ENCODE measurements at regions not wholly inside any gene's neighbourhood (a gene's known extent, or its start where the extent isn't known, plus 50 kb on each side); places are given as distances from the start of the nearest gene placed in this dataset.

DNA sequence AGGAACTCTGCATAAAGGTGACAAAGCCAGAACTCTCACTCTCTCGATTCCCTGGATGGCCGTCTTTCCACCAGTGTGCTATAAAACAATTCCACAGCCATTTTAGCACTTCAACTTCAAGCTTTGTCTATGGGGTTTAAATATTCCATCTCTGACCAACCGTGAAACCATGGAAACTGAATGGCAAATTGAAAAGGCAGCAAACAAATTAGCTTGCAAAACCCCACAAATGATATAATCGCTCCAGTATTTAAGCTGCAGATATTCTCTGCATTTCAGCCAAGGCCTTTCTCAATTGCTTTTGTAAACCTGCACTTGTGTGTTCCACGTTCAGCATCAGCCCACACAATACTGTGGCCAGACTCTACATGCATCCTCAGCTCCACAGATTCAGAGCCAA lies 131.7 kb upstream of the ISX start:
- no peak for DNase-seq

DNA sequence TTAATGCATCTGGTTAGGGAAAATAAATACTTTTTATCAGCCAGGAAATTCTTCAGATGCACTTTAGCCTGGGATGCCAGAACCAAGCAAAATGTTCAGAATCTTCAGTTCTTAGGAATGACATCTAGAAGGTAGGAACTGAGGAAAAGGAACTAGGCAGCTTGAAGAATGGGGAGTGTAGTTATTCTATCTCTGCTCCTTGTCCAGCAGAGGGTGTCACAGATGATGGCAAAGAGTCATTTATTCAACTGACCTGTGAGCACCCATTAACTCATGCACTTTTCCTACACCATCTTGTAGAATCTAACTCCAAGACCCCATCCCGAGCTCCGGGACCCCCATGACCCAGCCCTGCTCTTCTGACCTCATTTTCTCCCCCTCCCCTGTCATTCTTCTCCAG lies 122.1 kb upstream of the ISX start:
- no peak for DNase-seq

DNA sequence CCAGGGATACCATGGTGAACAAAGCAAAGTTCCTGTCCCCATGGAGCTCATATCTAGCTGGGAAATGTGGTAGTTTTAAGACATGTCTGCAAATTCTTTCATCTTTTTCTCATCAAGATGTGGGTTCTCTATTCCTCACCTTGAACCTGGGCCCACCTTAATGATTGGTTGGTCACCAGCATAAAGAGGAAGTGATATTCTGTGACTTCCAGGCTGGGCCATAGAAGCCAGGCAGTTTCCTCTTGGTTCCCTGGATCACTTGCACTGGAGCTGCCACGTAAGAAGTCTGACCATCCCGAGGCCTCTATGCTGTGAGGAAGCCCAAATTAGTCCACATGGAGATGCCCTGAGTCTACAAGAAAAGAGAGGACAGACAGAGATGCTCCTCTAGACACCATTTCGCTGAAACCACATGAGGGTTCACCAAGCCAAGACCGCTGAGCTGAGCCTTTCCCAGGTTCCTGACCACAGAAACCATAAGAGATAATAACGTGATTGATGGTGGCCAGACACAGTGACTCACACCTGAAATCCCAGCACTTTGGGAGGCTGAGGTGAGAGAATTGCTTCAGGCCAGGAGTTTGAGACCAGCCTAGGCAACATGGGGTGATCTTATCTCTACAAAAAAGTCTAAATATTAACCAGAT lies 119.5 kb upstream of the ISX start:
- no peak for DNase-seq

DNA sequence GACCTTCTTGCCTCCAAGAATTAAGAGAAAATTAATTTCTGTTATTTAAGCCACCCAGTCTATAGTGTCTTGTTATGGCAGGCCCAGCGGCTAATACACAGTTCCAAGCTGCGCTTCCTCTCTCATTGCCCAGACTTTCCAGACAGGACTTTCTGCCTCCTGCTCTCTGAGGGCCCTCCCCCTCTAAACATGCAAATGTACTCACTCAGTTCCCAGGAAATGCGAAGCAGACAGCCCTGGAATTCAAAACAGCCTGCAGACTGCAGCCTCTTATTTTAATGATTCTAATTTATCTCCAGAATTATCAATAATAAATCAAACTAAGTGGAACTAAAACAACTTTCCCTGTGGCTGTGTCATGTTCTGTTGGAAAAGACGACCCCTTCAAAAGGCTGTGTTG lies 115.5 kb upstream of the ISX start:
- DNase-seq: no peak

DNA sequence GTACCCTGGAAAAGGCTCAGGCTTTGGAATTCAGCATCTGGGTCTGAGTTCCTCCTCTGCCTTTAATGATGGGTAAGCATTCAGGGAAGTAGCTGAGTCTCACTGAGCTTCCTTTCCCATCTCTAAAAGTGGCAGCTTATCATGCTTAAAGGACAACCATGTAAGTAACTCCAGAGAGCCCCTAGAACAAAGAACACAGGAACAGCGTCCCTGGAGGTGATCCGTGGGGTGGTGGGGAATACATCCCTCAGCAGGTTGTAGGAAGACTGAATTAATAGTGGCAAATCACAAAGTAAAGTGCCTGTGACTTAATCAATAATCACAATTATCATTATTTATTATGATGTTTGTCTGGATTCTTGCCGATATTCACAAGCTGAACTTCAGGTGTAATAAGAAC lies 114.7 kb upstream of the ISX start:
- DNase-seq: no peak

DNA sequence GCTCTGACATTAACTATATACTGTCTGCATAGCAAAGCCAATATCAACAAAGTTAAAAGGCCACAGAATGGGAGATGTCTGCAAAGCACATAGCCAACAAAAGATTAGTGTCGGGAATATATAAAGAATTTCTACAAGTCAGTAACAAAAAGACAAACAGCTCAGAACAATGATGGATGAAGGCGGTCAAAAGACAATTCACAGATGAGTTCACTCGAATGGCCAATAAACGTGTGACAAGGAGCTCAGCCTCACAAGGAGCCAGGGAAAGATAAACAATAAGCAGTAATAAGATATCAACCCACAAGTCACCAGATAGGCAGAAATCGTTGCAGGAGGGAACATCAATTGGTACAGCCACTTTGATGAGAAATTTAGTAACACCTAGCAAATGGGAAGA lies 106.0 kb upstream of the ISX start:
- no peak for DNase-seq

DNA sequence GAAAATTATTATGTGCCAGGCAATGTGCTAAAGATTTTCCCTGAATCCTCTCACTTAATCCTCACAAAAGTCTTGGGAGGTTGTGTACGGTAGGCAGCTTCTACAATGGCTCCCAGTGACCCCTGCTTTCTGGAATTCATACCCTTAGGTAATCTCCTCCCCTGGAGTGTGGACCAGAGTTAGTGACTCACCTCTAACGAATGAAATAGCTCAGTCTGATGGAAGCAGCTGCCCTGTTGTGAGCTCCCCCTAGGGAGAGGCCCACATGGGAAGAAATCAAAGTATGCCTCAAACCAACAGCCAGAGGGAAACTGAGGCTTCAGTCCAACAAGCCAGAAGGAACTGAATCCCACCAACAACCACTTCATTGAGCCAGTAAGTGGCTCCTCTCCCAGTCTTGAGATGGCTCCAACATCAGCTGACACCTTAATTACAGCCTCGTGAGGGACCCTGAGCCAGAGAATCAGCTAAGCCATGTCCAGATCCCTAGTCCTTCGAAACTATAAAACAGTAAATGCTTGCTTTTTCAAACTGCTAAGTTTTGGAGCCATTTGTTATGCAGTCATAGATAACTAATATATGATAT lies 98.9 kb upstream of the ISX start:
- DNase-seq: no peak

DNA sequence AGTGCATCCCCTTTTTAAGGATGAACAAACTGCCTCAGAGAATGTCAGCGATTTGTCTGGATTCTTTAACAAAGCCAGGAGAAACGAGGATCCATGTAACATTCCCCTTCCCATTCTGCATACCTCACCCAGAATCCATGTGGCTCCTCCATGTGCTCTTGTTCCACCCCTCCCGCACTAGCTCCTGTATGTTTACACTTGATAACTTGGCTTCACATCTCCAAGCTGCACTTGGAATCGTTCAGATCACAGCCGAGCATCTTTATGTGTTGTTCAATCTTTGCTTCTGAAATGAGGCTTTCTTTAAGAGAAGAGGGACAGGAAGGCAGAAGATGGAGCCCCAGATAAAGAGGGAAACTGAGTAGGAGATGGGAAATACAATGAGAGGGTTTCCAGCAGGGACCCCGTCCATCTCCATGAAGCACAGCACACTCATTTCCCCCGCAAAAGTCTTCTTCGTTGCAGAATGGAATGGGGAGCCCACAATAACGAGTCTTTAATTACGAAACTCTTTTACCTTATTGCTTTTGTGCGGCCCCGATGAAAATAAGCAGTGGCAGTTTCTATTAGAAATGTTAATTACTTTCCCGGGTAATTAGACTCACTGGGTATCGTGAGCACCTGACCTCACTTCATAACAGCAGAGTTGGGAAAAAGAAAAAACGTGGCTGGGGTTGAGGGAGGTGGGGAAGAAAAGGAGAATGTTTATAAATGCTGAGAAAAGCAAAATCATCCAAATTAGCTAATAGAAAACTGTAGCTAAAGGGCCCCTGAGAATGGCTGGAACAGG lies 96.8 kb upstream of the ISX start:
- DNase-seq: no peak

DNA sequence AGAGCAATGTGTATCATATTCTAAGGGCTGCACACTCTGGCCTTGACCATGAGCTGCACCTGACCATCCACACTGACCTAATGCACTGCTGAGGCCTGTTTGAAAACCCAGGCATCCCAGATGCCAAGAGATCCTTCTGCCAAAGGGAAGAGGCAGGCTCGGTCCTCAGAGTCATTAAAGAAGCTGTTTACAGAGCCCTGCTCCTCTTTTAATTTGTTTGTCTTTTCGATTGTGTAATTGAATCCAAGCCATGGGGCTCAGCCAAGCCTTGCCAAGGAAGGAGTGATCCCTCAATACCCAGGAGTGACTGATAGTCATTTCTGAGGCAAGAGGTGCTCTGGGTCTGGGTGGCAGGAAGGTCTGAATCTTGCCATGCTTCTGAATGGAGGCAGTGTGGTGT lies 94.5 kb upstream of the ISX start:
- DNase-seq: no peak

DNA sequence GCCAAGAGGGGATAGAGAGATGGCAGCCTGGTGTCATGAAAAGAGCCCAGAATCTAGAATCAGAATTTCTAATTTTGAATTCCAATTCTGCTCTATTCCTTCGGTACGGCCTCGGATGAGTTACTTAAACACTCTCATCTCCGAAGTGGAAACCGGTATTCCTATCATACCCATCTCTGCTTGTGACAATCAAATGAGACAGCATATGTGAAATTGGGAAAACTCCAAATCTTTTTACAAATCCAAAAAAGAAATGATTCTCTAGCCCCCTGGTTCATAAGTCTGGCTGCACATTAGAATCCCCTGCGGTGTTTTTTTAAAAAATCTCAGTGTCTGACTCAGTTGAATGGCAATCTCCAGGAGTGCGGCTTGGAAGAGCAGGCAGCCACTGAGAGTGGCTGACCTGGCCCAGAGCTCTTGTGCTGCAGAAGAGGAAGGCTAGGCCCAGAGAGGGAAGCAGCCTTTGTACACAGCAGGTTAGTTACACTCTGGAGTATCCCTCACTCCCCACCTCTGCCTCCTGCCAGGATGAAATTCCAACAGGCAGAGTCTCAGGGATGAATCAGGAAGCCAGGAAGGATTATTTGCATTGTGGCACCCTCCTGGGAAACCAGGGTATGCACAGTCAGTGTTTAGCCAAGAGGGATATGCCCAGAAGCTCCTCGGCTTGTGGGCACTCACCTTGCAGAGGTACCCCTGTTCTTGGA lies 93.6 kb upstream of the ISX start:
- no peak for DNase-seq

DNA sequence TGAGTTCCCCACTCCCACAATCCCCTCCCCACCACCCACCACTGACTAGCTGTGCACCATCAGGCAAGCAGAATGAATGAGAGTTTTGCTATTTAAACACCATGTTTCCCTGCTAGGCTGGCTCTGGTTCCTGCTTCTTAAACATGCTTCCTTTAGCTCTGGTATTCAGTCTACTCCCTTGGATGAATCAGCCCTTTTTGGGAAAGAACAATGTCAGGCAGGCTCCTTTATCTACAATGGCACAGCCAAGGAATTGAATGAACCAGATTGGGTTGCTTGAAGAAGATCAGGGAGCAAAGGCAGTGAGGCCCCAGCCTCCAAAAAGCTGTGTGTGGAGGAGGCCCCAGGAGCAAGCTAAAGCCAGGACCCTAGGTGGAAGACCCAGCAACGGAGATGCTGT lies 92.9 kb upstream of the ISX start:
- no peak for DNase-seq

DNA sequence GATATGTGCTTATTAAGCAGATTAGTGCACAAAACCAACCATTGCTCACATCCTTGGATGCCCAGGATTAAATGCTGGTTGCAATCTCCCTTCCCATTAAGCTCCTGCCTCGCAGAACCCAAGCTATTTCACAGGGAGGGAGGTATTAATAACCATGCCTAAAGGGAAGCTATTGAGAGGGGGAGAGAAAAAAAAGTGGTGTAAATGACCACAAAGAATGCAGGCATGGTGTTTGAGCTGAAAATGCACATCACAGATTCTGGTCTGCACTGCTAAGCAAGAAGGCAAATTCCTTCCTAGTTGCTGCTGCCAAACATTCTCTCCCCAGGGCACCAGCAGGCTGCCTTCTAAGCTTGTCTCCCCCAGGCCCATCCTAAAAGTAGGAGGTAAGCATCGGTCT lies 92.0 kb upstream of the ISX start:
- DNase-seq: no peak

DNA sequence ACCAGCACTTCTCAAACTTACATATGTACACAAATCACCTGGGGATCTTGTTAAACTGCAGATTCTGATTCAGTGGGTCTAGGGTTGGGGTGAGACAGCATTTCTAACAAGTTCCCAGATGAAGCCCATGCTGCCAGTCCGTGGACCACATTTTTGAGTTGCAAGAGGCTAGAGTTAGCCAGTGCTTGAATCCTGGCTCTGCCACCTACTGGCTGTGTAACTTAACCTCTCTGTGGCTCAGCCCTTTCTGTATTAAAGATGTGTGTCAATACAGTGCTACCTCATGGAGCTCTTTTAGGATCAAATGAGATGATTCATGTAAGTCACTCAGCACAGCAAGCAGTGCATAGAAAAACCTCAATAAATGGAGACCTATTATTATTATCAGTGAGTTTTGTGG lies 90.2 kb upstream of the ISX start:
- no peak for DNase-seq

DNA sequence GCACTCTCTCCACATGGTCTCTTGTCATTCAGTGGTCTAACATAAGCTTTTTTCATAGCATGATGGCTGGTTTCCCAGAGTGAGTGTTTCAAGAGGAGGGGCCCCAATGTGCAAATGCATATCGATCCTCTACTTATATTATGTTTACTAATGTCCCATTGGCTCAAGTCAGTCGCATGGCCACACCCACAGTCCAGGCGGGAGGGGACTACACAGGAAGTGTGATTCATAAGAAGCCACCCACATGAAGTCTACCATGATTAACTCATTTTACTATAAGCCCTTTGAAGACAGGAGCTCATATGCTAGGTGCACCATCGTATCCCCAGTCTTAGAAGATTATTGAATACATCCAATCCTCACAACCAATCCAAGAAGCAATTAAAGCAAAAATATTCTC lies 89.5 kb upstream of the ISX start:
- DNase-seq: no peak

DNA sequence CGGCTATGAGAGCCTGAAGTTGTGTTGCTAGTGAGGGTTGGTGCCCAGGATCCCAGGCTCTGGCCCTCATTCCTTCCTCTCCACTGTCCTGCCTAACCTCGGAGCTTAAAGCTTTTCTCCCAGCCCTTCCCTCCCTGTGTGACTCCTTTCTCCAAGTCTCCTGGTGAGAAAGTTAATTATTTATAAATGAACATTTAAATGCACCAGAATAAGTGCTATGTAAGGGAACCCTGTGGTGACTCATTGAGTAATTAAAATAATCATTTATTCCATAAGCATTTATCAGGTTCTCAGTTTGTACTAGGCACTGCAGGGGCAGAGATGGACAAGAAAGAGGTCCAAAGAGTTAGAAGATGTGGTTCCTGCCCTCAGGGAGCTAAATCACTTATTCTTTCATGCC lies 89.1 kb upstream of the ISX start:
- DNase-seq: no peak

DNA sequence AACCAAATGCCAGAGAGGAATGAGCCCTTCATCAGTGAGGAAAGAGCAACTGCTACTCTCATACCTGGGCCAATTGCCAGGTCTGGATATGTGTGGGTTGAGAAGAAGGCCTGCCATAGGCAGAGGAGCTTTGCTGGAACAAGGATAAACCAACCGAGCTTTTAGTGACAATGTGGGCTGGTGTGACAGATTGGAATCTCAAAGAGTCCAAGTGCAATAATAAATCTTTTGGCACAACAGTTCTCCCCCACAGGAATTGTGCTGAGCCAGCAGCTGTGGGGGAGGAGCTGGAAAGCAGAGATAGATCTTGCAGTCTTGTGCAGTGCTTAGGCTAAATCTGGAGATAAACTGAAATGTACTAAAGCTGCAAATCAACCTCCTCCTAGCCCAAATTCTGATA lies 79.4 kb upstream of the ISX start:
- no peak for DNase-seq

DNA sequence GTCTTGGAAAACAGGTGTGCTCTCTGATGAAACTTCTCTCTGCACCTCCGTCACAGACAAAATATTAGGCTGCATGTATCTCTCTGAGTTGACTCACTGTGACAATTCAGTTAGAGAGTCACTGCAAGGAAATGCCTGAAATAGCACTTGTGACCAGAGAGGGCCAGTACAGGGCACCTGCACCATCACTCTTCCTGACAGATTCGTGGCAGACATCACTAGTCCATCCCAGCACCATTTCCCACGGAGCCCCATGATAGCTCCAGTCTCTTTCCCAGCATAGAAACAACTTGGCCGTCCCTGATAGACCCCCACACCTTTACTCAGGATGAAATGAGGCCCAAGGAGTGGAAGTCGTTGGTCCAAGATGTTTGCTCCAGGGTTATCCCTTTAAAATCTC lies 73.3 kb upstream of the ISX start:
- no peak for DNase-seq

DNA sequence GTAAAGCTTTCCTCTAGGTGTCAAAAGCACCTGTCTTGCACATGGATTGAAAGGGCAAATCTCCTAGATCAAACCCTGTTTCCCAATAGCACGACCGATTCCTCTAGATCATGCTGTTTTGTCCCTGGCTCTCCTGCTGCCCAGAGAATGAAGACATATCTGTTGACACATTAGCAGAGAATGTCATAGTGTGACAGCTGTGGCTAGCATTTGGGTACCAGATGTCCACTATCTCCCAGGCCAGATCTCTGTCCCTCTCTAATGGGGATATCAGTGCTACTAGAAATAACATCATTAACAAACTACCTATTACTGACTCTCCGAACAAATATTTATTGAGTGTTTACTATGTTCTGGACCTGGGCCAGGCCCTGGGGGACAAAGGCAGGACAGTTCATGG lies 72.4 kb upstream of the ISX start:
- no peak for DNase-seq

DNA sequence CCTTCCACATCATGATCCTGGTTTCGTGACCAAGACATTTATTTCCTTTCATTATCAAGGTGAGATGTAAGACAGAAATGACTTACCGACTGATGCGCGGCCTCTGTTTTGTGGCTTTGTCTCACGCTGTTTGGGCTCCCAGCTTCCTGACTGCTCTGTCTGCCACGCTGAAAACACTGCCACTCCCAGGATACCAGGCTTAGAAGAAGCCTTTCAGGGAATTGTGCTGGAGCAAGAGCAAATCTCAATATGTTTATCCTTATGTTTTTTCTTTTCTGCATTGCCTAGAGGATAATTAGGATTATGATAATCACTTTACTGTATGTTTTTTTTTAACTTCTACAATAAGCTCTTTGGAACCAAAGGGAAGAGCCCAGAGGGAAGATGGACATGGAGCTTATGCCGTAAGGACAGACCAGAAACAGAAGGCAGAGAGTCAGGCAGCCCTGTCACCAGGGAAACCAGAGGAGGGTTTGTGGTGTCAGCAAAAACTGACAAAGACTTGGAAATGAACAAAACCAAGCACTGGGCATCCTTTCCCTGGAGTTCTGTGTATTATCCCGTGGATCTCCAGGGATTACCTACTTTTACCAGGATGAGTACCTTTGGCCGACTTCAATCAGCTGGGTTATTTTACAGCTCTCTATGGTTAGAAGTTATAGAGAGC lies 68.2 kb upstream of the ISX start:
- DNase-seq: no peak

DNA sequence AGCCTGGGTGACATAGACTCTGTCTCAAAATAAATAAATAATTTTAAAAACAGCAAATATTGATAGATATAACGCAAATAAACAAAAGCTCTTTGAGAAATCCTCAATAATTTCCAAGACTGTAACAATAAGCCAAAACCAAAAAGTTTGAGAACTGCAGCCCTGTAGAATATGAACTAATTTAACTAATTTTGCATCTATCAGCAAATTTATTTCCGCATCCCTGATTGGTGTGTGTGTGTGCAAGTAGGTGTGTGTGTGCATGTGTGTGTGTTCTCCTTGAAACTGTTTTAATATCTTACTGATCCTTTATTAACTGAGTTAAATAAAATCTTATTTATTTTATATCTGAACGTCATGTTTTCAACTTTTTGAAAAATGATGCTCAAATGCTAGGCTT lies 67.0 kb upstream of the ISX start:
- DNase-seq: no peak

DNA sequence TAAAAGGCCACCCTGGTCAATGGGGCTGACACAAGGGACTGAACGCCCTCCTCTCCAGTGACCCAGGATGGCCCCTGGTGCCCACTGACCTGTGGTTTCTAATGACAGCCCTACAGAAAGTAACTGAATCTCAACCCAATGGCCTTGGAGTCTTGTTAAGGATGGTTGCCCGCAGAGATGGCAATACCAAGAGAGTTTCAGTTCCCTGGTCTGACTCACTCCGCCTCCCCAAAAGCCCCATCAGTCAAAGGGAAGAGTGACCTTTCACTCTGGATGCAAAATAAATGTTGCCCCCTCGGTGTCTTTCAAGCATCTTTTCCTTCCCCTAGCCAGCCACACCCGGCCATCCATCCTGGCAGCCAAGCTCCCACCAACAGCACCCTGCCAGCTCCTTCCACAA lies 57.7 kb upstream of the ISX start:
- no peak for DNase-seq

DNA sequence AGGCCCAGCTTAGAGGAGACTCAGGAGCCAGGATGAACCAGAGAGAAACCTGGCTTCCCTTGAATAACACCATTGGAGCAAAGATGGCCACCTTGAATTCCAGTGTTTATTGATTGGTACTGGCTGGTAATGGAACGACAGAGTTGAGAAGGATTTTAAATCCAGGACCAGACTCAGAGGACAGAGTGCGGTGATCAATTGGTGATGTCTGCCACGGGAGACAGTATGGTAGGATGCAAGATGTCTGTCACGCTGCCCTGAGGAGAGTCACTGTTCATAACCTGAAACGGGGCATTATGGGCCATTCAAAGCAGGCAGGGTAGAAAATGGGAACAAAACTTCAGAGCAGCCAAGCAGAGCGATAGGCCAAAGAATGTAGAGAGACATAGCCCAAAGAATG lies 55.4 kb upstream of the ISX start:
- DNase-seq: no peak

DNA sequence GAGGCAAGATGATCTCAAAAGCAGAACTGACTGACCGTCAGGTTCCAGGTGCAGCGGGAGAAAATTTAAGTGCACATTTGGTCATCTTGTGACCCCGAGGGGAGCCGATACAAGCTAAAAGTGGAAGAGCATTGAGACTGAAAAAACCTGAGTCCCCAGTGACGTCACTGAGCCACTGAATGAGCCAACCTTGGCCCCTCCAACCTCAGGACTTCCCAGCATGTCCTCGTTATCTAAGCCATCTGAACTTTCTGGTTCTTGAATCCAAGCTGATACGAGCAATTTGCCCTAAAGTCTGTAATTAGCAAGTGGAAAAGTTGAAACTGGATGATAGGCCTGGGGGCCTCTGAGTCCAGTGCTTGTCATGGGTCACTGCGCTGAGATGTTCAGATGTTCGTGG lies 51.1 kb upstream of the ISX start:
- DNase-seq: no peak
